COR-L47 (cell line): ENCODE measurements at regions not wholly inside any gene's neighbourhood (a gene's known extent, or its start where the extent isn't known, plus 50 kb on each side); places are given as distances from the start of the nearest gene placed in this dataset.
A peak's percentile ranks its signal among the peaks of the same experiment; 100 is the strongest.
"Not testable (repeated sequence)": the region's sequence is repeated elsewhere in the genome, so short reads cannot be mapped to it uniquely, and the experiment has no call there.

Source experiments
- DNase-seq: peaks from one replicate; lab custom pipeline; 2025; lab: John Stamatoyannopoulos, UW

DNA sequence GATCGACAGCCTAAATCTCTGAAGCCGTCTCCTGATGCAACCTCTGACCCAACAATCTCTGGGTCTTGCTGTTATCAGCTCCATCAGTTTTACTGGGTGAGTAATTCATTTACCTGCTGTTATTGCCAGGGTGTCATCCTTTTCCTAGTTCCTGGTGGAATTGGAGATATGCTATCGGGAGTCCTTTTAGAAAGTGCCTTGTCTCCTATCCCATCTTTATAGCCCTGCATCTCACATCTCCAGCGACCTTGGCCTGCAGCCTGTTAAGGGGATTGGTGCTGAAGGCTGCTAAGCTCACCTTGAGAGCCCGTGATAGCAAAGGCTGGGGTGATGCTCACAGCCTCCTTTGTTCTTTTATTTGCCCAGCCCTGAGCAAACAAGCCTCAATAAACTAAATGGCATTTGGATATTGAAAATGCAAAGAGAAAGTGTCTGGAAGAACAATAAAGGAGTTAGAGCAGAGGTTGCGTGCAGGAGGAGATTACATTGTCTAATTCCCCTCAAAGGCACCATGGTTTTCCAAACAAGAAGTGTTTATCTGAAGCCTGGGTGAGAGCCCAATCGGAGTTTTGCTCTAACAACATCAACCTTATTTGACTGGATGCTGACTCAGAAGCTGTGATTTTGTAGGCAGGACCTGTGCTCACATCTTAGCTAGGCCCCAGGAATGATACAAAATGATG, 101.8 kb downstream of the RPLP1 start:
- peak; percentile 92 for DNase-seq

DNA sequence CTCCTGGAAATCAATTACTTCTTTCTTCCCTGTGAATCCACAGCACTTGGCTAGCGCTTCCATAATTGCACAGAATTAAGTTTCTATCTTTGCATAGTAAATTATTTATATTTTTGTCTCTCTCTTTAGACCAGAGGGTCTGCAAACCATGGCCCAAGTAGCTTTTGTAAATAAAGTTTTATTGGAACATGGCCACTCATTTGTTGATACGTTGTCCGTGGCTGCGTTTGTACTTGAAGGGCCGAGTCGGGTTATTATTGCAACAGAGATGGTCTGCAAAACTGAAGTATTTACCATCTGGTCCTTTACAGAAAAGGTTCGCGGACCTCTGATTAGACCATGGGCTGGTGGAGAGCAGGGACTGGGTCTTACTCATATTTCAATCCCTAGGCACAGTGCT, 102.5 kb downstream of the RPLP1 start:
- no peak for DNase-seq

DNA sequence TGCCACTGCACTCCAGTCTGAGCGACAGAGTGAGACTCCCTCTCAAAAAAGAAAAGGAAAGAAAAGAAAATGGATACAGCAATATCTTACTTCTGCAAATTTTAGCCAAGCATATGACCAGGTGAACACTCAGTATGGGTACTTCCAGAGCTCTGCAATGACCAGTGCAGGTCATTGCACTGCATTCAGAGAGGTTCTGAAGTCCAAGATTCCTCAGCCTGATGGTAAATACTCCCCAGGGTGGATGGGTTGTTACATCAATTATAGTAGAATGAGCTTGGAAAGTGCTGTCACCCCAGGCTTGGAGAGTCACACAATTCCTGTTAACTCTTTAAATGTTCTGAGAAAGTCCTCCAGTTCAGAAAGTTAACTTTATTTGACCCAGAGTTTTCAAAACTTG, 103.7 kb downstream of the RPLP1 start:
- no peak for DNase-seq

DNA sequence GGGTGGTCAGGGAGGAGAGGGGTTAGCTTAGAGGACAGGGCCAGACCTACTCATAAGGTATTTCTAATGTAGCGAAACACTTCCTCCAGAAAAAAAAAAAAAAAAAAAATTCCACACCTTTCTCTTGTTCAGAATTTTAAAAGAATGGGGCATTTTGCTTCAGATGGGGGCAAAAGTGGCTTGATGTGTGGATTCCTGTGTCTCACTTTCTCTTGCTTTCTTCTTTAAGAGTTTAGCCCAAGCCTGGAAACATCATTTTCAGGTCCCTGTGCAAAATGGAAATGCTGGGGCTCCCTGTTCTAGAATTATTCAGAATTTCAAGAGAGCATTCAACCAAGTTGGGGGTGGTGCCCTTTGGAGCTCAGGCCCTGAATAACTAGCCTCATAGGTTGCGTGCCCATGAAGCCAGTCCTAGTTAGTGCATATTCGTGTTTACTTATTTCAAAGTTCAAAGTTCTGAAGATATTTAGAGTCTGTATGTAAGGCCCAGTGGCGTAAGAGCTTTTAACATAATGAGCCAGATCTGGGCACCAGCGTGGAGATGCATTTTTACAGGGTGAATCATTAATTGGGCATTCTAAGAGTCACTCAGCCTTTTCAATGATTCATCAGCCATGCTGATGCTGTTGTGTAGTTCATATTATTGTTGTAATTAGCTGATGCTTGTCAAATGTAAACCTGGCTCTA, 104.5 kb downstream of the RPLP1 start:
- peak; percentile 60 for DNase-seq

DNA sequence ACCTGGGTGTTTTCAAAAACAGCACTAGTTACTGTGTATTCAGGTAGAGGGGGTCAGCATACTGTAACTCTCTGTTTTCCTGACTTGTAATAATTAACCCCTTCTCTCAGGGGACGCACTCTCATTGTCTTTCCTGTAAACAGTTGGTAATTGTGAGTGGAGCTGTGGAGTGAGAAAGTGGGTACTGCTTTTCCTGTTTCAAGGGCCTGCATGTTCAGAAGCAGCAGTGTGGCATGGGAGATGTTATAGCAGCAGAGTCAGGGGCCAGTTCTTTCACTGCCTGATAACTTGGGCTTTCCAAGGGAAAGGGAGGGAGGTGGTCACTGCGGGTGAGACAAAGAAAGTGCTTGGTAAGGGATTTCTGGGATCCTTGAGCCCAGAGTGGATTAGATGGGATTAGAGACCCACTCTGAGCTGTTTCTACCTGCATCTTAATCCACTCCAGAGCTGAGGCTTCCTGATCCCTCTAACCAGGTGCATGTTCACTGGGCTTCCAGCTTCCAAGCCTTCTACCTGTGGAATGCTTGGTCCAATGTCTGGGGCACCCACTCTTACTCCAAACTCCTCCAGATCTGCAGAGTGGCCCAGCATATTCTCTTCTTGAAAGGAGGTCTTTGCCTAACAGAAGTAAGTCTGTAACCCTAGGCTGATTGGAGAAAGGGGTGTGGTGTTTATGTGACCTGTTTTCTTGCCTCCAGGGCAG, 105.2 kb downstream of the RPLP1 start:
- DNase-seq = no peak

DNA sequence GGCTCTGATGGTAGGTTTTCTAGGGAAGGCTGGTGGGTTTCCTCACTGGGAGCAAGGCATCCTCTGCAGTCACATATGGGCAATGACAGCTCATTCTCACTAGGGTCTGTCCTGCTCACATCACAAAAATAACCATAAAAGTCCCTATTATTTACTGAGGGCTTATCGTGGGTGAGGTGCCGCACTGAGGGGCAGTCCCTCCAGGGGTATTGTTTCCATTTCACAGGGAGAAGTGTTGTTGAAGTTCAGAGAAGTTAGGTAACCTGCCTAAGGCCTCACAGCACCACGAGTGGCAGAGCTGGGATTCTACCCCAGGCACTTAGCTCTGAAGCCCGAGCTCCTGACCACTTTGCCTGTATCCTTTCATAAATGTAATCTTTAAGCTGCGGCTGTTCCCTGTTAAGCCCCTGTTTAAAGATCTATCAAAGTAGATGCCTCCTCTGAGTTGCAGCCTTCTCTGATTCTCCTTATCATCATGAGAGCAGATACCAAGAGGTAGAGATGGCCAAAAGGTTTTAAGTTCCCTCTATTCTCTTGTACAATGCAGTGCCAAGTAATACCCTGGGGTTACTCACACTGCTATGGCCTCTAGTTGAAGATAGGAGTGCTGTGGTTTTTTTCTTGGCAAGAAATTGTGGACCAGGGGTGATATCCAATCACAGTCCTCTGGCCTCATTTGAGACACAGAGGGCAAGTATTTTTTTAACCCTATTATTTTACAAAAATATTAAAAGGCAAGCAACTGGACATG, 107.0 kb downstream of the RPLP1 start:
- DNase-seq = no peak

DNA sequence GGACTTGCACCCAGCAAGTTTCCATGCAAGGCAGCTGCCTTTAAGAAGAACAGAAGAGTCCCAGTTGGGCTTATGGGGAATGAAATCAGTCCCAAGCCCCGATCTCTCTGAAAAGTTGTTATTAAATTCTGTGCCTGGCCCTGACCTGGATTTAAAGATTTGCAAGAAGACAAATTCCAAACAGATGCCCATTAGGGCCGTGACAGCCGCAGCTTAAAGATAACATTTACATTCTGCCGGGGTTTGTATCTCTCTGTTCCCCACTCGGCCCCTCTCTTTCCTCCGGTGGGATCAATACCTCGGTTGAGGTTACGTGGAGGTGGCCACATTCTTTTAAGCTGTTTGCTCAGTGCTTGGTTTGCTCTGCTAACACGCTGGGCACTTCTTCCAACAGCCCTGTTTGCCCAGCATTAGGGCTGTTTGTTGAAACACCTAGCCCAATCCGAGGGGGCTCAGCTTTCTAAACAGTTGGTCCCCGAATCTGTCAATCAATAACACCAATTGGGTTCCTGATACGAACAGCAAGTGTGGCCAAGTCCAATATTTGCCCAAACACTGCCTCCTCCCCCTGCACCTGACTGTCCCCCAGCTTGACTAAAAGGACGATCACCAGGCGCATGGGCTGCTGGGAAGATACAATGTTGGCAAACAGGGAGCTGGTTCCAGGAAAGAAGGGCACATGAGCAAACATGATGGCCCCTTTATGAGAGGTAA, 108.6 kb downstream of the RPLP1 start:
- peak; percentile 88 for DNase-seq

DNA sequence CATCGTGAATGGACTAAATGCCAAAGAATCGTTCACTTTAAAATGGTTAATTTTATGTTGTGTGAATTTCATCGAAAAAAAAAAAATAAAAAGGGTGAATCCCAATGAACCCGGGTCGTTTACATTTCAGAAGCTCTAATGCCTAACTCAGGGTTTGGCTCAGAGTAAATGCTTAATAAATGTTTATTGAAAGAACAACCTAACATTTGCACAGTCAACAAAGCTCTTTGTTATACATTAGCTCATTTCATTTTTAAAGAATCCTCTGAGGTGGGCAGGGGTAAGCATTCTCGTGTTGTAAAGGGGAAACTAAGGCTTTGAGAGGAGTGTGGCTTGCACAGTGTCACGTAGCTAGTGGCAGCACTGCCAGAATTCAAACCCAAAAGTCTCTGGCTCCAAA, 109.5 kb downstream of the RPLP1 start:
- DNase-seq = no peak

DNA sequence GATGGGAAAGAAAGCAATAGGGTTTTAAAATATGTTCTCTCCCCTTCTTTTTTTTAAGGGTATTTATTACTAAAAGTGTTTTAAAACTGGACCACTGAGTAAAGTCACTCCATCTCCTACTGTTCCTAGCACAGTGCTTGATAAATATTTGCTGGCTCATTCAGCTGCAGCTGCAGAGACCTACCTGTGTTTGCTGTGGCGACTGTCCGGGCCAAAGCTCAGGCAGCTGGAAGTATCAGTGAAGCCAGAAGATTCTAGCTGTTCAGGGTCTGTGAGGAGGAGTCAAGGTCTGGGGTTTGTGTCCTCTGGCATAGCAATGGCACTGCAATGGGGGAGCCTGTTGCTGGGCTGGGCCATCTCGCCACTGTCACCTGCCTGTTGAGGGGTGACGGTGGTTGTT, 109.9 kb downstream of the RPLP1 start:
- peak; percentile 55 for DNase-seq

DNA sequence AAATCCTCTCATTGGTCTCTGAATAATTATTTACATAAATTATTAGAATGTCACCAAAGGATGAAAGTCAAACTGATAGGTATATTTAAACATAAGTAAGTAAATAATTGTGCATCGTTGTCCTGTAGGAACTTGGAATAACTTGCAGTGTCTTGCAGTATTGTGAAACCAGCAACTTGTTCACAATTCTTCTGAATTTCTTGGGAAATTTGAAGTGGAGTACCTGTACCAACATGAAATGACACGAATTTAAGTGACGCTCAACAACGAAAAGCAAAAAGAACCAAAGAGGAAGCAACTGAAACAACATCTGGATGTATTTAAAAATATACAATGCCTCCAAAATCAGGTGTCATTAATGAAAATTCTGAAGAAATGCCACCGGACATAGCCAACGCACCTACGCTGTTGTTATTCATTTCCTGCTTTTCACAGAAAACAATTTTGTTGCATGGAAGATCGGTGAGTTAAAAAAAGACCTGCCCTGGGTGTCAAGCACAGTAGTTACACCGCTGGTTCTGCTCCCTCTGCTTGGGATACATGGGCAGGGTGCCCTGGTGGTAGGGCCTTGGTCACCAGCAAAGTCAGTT, 112.5 kb downstream of the RPLP1 start:
- DNase-seq = no peak

DNA sequence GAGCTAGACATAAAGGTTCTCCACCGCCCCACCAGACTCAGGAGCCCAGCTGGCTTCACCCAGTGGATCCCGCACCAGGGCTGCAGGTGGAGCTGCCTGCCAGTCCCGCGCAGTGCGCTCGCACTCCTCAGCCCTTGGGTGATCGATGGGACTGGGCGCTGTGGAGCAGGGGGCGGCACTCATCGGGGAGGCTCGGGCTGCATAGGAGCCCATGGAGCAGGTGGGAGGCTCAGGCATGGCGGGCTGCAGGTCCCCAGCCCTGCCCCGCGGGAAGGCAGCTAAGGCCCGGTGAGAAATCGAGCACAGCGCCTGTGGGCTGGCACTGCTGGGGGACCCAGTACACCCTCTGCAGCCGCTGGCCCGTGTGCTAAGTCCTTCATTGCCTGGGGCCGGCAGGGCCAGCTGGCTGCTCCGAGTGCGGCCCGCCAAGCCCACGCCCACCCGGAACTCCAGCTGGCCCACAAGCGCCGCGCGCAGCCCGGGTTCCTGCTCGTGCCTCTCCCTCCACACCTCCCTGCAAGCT, 114.7 kb downstream of the RPLP1 start:
- not testable (repeated sequence) for DNase-seq

DNA sequence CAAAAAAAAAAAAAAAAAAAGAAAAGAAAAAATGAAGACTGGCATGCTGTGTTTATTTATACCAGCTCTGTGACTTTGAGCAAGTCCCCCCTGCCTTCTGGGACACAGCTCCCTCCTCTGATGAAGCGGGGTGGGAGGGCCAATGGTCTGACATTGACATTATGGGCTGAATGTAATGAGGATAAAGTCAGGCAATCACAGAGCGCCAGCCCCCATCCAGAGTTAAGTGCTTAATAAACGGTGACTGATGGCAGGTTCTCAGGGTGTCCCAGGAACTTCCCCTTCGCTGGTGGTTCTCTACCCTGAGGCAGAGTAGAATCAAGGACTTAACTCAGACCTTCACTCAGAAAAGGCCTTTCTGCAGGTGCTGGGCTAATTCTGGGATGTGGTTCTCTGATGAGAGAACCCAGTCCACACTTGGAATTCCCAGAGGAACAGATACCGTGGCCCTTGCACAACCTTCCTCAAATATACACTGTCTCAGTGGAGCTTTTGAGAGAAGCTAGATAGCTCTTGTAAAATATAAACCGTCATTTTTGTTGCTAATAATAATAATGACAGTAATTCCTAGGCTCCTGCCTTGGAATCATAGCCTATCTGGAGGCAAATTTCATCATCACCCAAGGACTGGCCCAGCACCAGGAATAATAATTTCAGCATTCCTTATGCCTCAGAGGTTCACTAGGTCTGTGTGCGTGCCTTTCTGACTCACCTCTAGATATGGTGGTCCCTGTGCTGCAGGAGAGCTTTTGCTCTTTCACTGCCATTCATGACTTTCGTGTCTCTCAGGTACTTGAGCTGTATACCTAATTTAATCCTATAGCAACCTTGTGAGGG, 115.8 kb downstream of the RPLP1 start:
- no peak for DNase-seq

DNA sequence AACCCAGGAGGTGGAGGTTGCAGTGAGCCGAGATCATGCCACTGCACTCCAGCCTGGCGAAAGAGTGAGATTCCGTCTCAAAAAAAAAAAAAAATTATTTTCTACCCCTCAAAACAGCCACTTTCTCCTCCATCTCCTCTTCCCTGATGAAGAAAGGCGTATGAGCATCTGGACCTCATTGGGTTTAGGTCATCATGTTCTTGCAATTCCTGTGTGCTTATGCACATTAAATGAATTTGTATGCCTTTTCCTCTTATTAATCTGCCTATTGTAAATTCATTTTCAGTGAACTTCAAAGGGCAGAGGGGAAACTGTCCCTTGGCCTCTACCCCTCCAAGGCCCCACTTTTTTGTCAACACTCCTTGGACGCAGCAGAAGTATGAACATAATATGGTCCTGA, 117.8 kb downstream of the RPLP1 start:
- no peak for DNase-seq

DNA sequence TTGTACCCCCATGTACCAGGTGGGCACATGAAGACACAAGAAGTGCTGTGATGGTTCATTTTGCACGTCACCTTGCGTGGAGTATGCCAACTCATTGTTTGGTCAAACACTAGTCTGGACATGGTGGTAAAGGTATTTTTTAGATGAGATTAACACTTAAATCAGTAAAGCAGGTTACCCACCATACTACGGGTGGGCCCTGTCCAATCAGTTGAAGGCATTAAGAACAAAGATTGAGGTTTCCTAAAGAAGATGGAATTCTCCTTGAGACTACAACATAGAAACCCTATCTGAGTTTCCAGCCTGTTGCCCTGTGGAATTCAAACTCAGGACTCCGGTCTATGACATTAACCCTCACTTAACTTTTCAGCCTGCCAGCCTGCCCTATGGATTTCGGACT, 118.4 kb downstream of the RPLP1 start:
- DNase-seq = no peak

DNA sequence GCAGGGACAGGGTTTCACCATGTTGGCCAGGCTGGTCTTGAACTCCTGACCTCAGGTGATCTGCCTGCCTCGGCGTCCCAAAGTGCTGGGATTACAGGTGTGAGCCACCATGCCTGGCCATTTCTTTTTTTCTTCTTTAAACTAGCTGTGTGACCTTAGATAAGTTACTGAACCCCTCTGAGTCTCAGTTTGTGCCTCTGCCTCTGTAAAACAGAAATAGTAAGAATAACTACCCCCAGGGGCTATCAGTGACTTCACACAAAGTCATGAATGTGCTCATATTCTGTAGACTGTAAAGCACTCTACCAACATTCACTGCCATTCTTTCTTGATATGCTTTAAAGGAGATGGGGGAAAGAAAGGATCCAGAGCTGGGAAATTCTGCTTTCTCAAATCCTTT, 120.7 kb downstream of the RPLP1 start:
- not testable (repeated sequence) for DNase-seq

DNA sequence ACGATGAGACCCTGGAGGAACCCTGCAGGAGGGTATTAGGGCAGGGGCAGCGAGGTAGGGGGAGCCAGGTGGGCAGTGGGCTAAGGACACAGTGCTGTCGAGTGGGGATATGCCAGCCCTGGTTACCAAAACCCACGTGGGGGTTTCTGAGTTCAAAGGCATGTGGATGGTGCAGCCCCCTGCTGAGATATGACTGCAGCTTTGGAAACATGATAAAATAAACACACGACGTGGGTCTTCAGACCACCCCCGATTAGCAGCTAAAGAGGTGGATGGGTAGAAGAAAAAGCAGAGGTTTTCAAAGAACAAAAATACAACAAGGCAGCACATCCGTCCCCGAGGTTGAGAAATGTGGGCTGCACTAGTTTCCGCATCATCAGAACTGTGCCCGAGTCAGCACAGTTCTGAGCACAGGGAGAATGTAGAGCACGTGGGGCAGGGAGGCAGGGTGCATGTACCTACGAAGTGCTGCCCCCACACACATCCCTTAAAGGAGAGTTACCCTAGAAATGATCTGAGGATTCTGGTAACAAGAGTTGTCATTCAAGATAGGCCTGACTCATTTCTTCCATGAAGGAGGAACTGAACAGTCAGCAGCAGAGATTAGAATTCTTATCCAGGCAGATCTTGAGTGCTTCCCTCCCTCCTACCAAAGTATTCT, 121.3 kb downstream of the RPLP1 start:
- no peak for DNase-seq

DNA sequence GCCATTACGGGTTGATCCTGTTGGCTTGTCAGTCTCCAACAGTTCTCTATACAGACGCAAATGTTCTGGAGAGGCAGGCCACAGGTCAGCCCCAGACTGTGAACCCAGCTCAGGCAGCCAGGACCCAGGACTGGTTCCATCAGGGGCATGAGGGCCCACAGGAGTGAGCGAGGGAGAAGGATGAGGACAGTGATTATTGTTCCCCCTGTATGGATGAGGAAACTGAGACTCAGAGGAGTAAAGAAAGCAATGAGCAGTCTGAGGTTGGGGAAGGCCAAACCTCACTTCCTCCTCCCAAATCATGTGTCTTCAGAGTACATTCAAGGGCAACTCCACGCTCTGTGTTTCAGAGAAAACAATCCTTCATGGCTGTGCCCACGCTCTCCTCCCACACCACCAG, 121.9 kb downstream of the RPLP1 start:
- no peak for DNase-seq

DNA sequence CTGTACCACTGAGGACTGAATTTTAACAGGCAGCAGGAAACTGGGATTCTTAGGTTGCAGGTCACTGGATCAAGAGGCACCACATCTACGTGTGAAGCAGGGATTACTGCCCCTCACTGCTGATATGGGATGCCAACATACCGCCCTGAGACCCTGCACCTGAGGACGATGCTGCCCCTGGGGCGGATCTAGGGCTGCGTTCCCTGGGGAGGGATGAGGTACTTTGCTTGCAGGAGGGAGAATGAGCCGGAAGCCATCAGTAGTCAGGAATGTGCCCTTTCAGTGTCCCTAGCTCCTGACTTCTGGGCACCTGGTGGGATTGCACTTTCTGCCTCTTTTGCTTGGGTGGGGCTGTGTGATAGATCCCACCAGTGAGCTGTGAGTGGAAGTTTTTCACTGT, 122.8 kb downstream of the RPLP1 start:
- no peak for DNase-seq

DNA sequence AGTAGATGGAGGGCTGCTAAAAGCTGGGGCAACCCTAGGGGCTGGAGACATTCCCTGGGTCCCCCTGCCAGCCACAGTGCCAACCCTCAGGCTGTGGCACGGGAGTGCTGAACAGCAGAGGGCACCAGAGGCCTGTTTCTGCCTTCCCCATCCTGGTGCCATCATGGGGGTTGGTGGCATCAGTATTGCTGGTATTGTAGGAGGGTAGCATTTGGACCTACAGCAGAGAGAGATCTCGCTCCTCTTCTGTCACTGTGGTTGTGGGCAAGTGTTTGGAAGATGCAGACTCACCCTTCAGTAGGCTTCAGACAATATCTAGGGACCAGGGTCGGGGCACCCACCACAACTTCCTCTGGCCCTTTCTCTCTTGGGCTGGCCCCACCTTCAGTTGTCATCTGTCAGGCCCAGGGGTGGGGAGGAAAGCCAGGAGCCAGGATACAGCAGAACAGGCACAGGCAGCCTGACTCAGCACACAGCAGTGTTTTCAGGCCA, 123.5 kb downstream of the RPLP1 start:
- peak; percentile 69 for DNase-seq

DNA sequence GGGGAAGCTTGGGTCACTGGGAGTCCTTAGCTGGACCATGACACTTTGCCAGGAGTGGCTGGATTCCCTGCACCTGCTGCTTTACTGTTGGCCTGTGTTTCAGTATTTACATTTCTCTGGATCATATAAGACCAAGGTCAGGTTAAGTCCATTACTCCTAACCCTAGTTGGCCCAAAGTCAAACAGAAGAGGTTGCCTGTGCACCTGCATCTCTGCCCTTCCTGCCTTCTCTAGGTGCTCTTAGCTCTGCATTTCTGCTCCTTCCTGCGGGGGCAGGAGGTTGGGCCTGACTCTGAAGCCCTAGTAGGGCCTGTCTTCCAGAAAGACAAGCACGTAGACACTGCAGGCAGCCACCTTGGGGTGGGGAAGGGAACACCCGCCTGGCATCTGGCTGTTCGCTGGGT, 124.3 kb downstream of the RPLP1 start:
- DNase-seq = peak; percentile 49
